Neural cell (in vitro differentiated cells): ENCODE measurements at regions not wholly inside any gene's neighbourhood (a gene's known extent, or its start where the extent isn't known, plus 50 kb on each side); places are given as distances from the start of the nearest gene placed in this dataset.
"Not testable (repeated sequence)": the region's sequence is repeated elsewhere in the genome, so short reads cannot be mapped to it uniquely, and the experiment has no call there.

Experiments
- H2AFZ ChIP-seq: fragments of 200-600, 300-800 bp; sonication (generic), shearing (Covaris generic); 2 replicates; pipeline ENCODE4 v1.6.0; 2014; ENCODE audit warnings: low read depth, mild to moderate bottlenecking, antibody characterized with exemption, low read length, moderate library complexity
- H3F3A ChIP-seq: fragments of 200-600 bp; shearing (Covaris generic); 2 replicates; pipeline ENCODE4 v1.6.1; 2016; ENCODE audit warnings: mild to moderate bottlenecking, moderate library complexity, mixed read lengths, antibody characterized with exemption, low read length; ENCODE audit not compliant: insufficient read depth, poor library complexity, severe bottlenecking
- H3K27ac ChIP-seq: fragments of 200-600, 300-800 bp; sonication (generic), shearing (Covaris generic); 2 replicates; pipeline ENCODE4 v1.5.1; 2014; ENCODE audit warnings: mild to moderate bottlenecking, low read length, moderate library complexity
- H3K27me3 ChIP-seq: fragments of 300-800, 200-600 bp; sonication (generic), shearing (Covaris generic); 2 replicates; pipeline ENCODE4 v1.6.0; 2014; ENCODE audit warnings: mild to moderate bottlenecking, low read depth, low read length, moderate library complexity; ENCODE audit not compliant: insufficient read depth
- H3K36me3 ChIP-seq: fragments of 300-800, 200-600 bp; sonication (generic), shearing (Covaris generic); 2 replicates; pipeline ENCODE4 v1.5.1; 2014; ENCODE audit warnings: mild to moderate bottlenecking, antibody characterized with exemption, low read length, moderate library complexity; ENCODE audit not compliant: insufficient read depth
- H3K4me2 ChIP-seq: fragments of 300-800, 200-600 bp; sonication (generic), shearing (Covaris generic); 2 replicates; pipeline ENCODE4 v1.6.0; 2014; ENCODE audit warnings: mild to moderate bottlenecking, low read length
- H3K4me3 ChIP-seq: fragments of 300-800, 200-600 bp; sonication (generic), shearing (Covaris generic); 2 replicates; pipeline ENCODE4 v1.5.1; 2014; ENCODE audit warnings: mild to moderate bottlenecking, low read length, moderate library complexity
- H3K79me2 ChIP-seq: fragments of 200-600 bp; shearing (Covaris generic); replicated peaks from 2 replicates; pipeline ENCODE4 v1.6.0; 2014; ENCODE audit warnings: mild to moderate bottlenecking, low read length, moderate library complexity; ENCODE audit not compliant: insufficient read depth
- H3K9ac ChIP-seq: fragments of 300-800, 200-600 bp; sonication (generic), shearing (Covaris generic); 2 replicates; pipeline ENCODE4 v1.6.1; 2016; ENCODE audit warnings: mild to moderate bottlenecking, low read length, mixed read lengths
- H3K9me2 ChIP-seq: fragments of 200-600 bp; shearing (Covaris generic); 2 replicates; pipeline ENCODE4 v1.6.1; 2016; ENCODE audit warnings: mild to moderate bottlenecking, low read length, mixed read lengths; ENCODE audit not compliant: insufficient read depth
- H3K9me3 ChIP-seq: fragments of 200-600, 300-800 bp; sonication (generic), shearing (Covaris generic); 2 replicates; pipeline ENCODE4 v1.6.1; 2016; ENCODE audit warnings: mild to moderate bottlenecking, mixed run types, low read length, moderate library complexity, mixed read lengths
- H4K20me1 ChIP-seq: fragments of 200-600 bp; shearing (Covaris generic); 2 replicates; pipeline ENCODE4 v1.6.1; 2016; ENCODE audit warnings: mild to moderate bottlenecking, mixed run types; ENCODE audit not compliant: insufficient read depth
- EP300 ChIP-seq: fragments of 450-650 bp; conservative IDR thresholded peaks from 2 replicates; pipeline ENCODE4 v1.6.1; 2014; ENCODE audit warnings: antibody characterized with exemption, mild to moderate bottlenecking, moderate library complexity; ENCODE audit not compliant: poor library complexity, severe bottlenecking
- EZH2 ChIP-seq: fragments of 200-600, 300-800 bp; shearing (Covaris generic), sonication (generic); IDR thresholded peaks from 2 replicates; pipeline ENCODE4 v1.6.1; 2014; ENCODE audit warnings: antibody characterized with exemption, low read length, borderline replicate concordance, mild to moderate bottlenecking; ENCODE audit not compliant: insufficient read depth, poor library complexity, severe bottlenecking
- MXI1 ChIP-seq: fragments of 450-650 bp; conservative IDR thresholded peaks from 2 replicates; pipeline ENCODE4 v1.6.1; 2014; ENCODE audit warnings: antibody characterized with exemption, mild to moderate bottlenecking; ENCODE audit not compliant: poor library complexity, severe bottlenecking
- POLR2AphosphoS5 ChIP-seq: IDR thresholded peaks from 2 replicates; pipeline ENCODE4 v1.6.1; 2012
- RAD21 ChIP-seq: fragments of 450-650 bp; conservative IDR thresholded peaks from 2 replicates; pipeline ENCODE4 v1.6.1; 2014; ENCODE audit warnings: antibody characterized with exemption, mild to moderate bottlenecking, moderate library complexity
- SMC3 ChIP-seq: fragments of 450-650 bp; conservative IDR thresholded peaks from 2 replicates; pipeline ENCODE4 v1.6.1; 2014; ENCODE audit warnings: antibody characterized with exemption, mild to moderate bottlenecking, moderate library complexity; ENCODE audit not compliant: poor library complexity
- TAF1 ChIP-seq: IDR thresholded peaks from 2 replicates; pipeline ENCODE4 v1.6.1; 2012; ENCODE audit warnings: low read depth
- TF ChIP-seq, protein P1 (sequence below): IDR thresholded peaks from 2 replicates; pipeline ENCODE4 v1.6.1; 2012; ENCODE audit warnings: borderline replicate concordance
- TF ChIP-seq, protein P2 (sequence below): fragments of 450-650 bp; IDR thresholded peaks from 2 replicates; pipeline ENCODE4 v1.5.1; 2014; ENCODE audit warnings: antibody characterized with exemption, mild to moderate bottlenecking, moderate library complexity; ENCODE audit not compliant: poor library complexity, severe bottlenecking

DNA sequence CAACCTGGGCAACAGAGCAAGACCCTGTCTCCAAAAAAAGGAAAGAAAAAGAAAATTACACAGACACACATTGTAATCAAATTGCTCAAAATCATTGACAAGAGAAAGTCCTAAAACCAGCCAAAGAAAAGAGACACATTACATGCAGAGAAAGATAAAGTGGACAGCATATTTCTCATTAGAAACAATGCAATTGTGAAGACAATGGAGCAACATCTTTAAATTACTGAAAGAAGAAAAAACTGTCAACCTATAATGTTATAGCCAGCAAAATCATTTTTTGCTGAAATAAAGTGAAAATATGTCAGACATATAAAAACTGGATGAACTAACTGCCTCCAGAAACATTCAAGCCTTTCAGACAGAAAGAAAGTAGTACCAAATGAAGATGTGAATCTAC lies 120.6 kb downstream of the TMEM167A start:
- Histone ChIP-seq H2AFZ (no peak overlapping the region), H3K9me2 (no peaks in the 10 kb centered on the region), H3K79me2 (no peaks in the 10 kb centered on the region), H3K27me3 (no peaks in the 10 kb centered on the region), H3K36me3 (no peaks in the 10 kb centered on the region), H3K9me3 (no peaks in the 10 kb centered on the region), H4K20me1 (no peaks in the 10 kb centered on the region), H3K4me2 (no peak overlapping the region), H3F3A (no peaks in the 10 kb centered on the region), H3K4me3 (no peak overlapping the region), H3K9ac (no peak overlapping the region), H3K27ac (no peak overlapping the region)
- no peak for TF ChIP-seq TAF1
- TF ChIP-seq SMC3 = no peak
- no peak for TF ChIP-seq EZH2
- TF ChIP-seq, protein P1, sequence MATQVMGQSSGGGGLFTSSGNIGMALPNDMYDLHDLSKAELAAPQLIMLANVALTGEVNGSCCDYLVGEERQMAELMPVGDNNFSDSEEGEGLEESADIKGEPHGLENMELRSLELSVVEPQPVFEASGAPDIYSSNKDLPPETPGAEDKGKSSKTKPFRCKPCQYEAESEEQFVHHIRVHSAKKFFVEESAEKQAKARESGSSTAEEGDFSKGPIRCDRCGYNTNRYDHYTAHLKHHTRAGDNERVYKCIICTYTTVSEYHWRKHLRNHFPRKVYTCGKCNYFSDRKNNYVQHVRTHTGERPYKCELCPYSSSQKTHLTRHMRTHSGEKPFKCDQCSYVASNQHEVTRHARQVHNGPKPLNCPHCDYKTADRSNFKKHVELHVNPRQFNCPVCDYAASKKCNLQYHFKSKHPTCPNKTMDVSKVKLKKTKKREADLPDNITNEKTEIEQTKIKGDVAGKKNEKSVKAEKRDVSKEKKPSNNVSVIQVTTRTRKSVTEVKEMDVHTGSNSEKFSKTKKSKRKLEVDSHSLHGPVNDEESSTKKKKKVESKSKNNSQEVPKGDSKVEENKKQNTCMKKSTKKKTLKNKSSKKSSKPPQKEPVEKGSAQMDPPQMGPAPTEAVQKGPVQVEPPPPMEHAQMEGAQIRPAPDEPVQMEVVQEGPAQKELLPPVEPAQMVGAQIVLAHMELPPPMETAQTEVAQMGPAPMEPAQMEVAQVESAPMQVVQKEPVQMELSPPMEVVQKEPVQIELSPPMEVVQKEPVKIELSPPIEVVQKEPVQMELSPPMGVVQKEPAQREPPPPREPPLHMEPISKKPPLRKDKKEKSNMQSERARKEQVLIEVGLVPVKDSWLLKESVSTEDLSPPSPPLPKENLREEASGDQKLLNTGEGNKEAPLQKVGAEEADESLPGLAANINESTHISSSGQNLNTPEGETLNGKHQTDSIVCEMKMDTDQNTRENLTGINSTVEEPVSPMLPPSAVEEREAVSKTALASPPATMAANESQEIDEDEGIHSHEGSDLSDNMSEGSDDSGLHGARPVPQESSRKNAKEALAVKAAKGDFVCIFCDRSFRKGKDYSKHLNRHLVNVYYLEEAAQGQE = no peak
- no peak for TF ChIP-seq RAD21
- no peak for TF ChIP-seq MXI1
- no peak for TF ChIP-seq POLR2AphosphoS5
- TF ChIP-seq, protein P2, sequence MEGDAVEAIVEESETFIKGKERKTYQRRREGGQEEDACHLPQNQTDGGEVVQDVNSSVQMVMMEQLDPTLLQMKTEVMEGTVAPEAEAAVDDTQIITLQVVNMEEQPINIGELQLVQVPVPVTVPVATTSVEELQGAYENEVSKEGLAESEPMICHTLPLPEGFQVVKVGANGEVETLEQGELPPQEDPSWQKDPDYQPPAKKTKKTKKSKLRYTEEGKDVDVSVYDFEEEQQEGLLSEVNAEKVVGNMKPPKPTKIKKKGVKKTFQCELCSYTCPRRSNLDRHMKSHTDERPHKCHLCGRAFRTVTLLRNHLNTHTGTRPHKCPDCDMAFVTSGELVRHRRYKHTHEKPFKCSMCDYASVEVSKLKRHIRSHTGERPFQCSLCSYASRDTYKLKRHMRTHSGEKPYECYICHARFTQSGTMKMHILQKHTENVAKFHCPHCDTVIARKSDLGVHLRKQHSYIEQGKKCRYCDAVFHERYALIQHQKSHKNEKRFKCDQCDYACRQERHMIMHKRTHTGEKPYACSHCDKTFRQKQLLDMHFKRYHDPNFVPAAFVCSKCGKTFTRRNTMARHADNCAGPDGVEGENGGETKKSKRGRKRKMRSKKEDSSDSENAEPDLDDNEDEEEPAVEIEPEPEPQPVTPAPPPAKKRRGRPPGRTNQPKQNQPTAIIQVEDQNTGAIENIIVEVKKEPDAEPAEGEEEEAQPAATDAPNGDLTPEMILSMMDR = no peak

DNA sequence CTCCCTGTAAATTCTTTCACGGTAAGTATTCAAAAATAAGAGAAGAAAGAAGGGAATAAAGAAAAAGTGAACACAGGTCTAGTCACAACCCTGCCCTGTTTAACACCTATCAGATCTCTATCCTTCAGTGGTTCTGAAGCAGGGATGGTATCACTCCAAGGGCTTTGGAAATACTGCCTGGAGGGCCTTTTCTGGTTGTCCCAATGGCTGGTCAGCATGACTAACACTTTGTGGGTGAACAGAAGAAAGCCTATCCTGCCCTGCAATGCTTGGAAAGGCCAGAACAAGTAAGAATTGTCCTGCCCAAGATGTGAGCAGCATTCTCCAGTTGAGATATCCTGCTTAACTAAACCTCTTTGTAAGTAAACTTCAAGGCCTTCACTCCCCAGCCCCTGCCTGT lies 124.9 kb downstream of the TMEM167A start:
- TF ChIP-seq, protein P1 = no peak
- TF ChIP-seq TAF1 (no peak), SMC3 (no peak), RAD21 (no peak), EP300 (no peak), EZH2 (no peak), MXI1 (no peak), POLR2AphosphoS5 (no peak)
- TF ChIP-seq, protein P2 = no peak
- Histone ChIP-seq H3K36me3 (no peaks in the 10 kb centered on the region), H4K20me1 (no peaks in the 10 kb centered on the region), H3K4me3 (no peak overlapping the region), H3K9ac (no peak overlapping the region), H3K4me2 (no peak overlapping the region), H3K9me3 (no peaks in the 10 kb centered on the region), H3K9me2 (no peaks in the 10 kb centered on the region), H2AFZ (no peak overlapping the region), H3K27ac (no peak overlapping the region), H3K79me2 (no peaks in the 10 kb centered on the region), H3F3A (no peaks in the 10 kb centered on the region), H3K27me3 (no peaks in the 10 kb centered on the region)

- not testable (repeated sequence) for H3K9me2 ChIP-seq, H3K4me2 ChIP-seq, H3K79me2 ChIP-seq, H3K36me3 ChIP-seq, H4K20me1 ChIP-seq, H3K4me3 ChIP-seq, H3K27ac ChIP-seq, H2AFZ ChIP-seq, H3K27me3 ChIP-seq, H3K9ac ChIP-seq, H3F3A ChIP-seq, H3K9me3 ChIP-seq
These were observed 132.9 kb downstream of the TMEM167A start for GRCh38 chr5:82944267-82944666.
